GM18517 (cell line): ENCODE measurements at regions not wholly inside any gene's neighbourhood (a gene's known extent, or its start where the extent isn't known, plus 50 kb on each side); places are given as distances from the start of the nearest gene placed in this dataset.

Source experiments
- ATAC-seq: cut with Tn5 transposase; IDR thresholded peaks from one replicate; pipeline ENCODE4 v1.9.1; 2021; ENCODE audit warnings: mild to moderate bottlenecking, moderate library complexity; ENCODE audit not compliant: unreplicated experiment

GRCh38 chr3:132187746-132188145 is 129.5 kb upstream of the ACP3 start:
- ATAC-seq = no peak

GRCh38 chr3:132189601-132190000 is 127.6 kb upstream of the ACP3 start:
- ATAC-seq = no peak

- ATAC-seq = no peak
Measured at GRCh38 chr3:132196113-132196512, 121.1 kb upstream of the ACP3 start.

- no peak for ATAC-seq
Measured at GRCh38 chr3:132198516-132198915, 118.7 kb upstream of the ACP3 start.

GRCh38 chr3:132199451-132199850 is 117.8 kb upstream of the ACP3 start:
- ATAC-seq = no peak

GRCh38 chr3:132202586-132202985 is 114.6 kb upstream of the ACP3 start:
- ATAC-seq = no peak

GRCh38 chr3:132203889-132204596 is 113.2 kb upstream of the ACP3 start:
- no peak for ATAC-seq

GRCh38 chr3:132205609-132206008 is 111.6 kb upstream of the ACP3 start:
- no peak for ATAC-seq

- ATAC-seq = no peak
Measured at GRCh38 chr3:132209855-132210254, 107.4 kb upstream of the ACP3 start.

GRCh38 chr3:132210476-132211346 is 106.5 kb upstream of the ACP3 start:
- ATAC-seq = no peak

- no peak for ATAC-seq
Measured at GRCh38 chr3:132211896-132212295, 105.3 kb upstream of the ACP3 start.

GRCh38 chr3:132218817-132219755 is 98.1 kb upstream of the ACP3 start:
- ATAC-seq = no peak

- ATAC-seq = no peak
Measured at GRCh38 chr3:132220986-132221385, 96.2 kb upstream of the ACP3 start.

GRCh38 chr3:132222868-132223538 is 94.2 kb upstream of the ACP3 start:
- ATAC-seq = no peak

- ATAC-seq = no peak
Measured at GRCh38 chr3:132225664-132226063, 91.5 kb upstream of the ACP3 start.

- ATAC-seq = no peak
Measured at GRCh38 chr3:132228923-132229322, 88.3 kb upstream of the ACP3 start.

GRCh38 chr3:132229641-132230040 is 87.6 kb upstream of the ACP3 start:
- ATAC-seq = no peak

- no peak for ATAC-seq
Measured at GRCh38 chr3:132230156-132231000, 86.8 kb upstream of the ACP3 start.

GRCh38 chr3:132231633-132232032 is 85.6 kb upstream of the ACP3 start:
- no peak for ATAC-seq
